Activated naive CD4-positive, alpha-beta T cell treated with anti-CD3 and anti-CD28 coated beads for 36 hours (primary cell): ENCODE measurements at regions not wholly inside any gene's neighbourhood (a gene's known extent, or its start where the extent isn't known, plus 50 kb on each side); places are given as distances from the start of the nearest gene placed in this dataset.
"Not testable (repeated sequence)": the region's sequence is repeated elsewhere in the genome, so short reads cannot be mapped to it uniquely, and the experiment has no call there.

Experiments
- CTCF ChIA-PET: fragments of 350-600 bp; sonication (Branson Sonifier 250); formaldehyde crosslinking; loops from one replicate; lab custom pipeline; 2021; ENCODE audit warnings: antibody characterized with exemption; lab: Charles Lee
- DNase-seq: peaks from one replicate; pipeline ENCODE4 v3.0.0-alpha.2; 2020
- H3K27ac Mint-ChIP-seq: one replicate; pipeline ENCODE4 v1.8.0; 2021; ENCODE audit warnings: mild to moderate bottlenecking, mixed read lengths
- H3K27me3 Mint-ChIP-seq: one replicate; pipeline ENCODE4 v1.8.0; 2021; ENCODE audit warnings: low read depth, mixed read lengths
- H3K36me3 Mint-ChIP-seq: one replicate; pipeline ENCODE4 v1.8.0; 2021; ENCODE audit warnings: low read depth, mixed read lengths
- H3K4me1 Mint-ChIP-seq: one replicate; pipeline ENCODE4 v1.8.0; 2021; ENCODE audit warnings: low read depth, mixed read lengths
- H3K4me3 Mint-ChIP-seq: one replicate; pipeline ENCODE4 v1.8.0; 2021; ENCODE audit warnings: mild to moderate bottlenecking, moderate library complexity, mixed read lengths
- H3K9me3 Mint-ChIP-seq: one replicate; pipeline ENCODE4 v1.8.0; 2021; ENCODE audit warnings: mixed read lengths
- intact Hi-C: fragments of 100-400 bp; cut with micrococcal nuclease; formaldehyde crosslinking; loops from one replicate; pipeline ENCODE4 v1.15.1; 2023

DNA sequence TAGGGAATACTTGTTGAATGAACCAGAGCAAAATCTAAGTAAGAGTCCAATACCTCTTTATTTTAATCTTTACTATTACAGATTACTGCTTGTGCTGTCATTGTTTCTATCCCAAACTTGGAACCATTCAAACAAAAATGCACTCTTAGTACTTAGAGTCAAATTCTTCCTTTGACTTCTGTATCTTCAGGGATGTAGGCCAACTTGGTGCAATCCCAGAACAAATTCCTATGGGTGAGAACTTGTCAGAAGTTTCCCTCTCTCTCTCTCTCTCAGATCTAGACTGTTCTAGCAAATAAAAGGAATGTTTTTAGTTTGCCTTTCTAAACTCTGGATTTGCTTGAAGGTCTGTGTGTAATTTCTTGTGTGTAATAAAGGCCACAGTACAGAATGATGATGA lies 329.0 kb upstream of the TMTC4 start:
- H3K4me1 Mint-ChIP-seq, result no peaks in the 10 kb centered on the region
- CTCF ChIA-PET, result no interaction called here
- no peak for DNase-seq
- peaks cover 7% of the 10 kb centered on the region for H3K27me3 Mint-ChIP-seq
- no peaks in the 10 kb centered on the region for H3K36me3 Mint-ChIP-seq
- no peak overlapping the region for H3K4me3 Mint-ChIP-seq
- intact Hi-C loops, result no loop called here
- H3K9me3 Mint-ChIP-seq, result no peaks in the 10 kb centered on the region
- H3K27ac Mint-ChIP-seq, result no peak overlapping the region

GRCh38 chr13:100989392-100989791 lies 314.8 kb upstream of the TMTC4 start:
- Mint-ChIP-seq H3K27me3 (peaks cover 23% of the 10 kb centered on the region), H3K4me3 (no peak overlapping the region), H3K4me1 (no peaks in the 10 kb centered on the region), H3K9me3 (peaks cover 7% of the 10 kb centered on the region), H3K36me3 (no peaks in the 10 kb centered on the region), H3K27ac (no peak overlapping the region)
- CTCF ChIA-PET, result no interaction called here
- no peak for DNase-seq
- intact Hi-C loops, result no loop called here

GRCh38 chr13:100988921-100989320 lies 314.3 kb upstream of the TMTC4 start:
- intact Hi-C loops, result no loop called here
- no peak for DNase-seq
- peaks cover 7% of the 10 kb centered on the region for H3K9me3 Mint-ChIP-seq
- H3K4me1 Mint-ChIP-seq, result no peaks in the 10 kb centered on the region
- CTCF ChIA-PET, result no interaction called here
- H3K36me3 Mint-ChIP-seq, result no peaks in the 10 kb centered on the region
- H3K27me3 Mint-ChIP-seq, result peaks cover 25% of the 10 kb centered on the region
- no peak overlapping the region for H3K27ac Mint-ChIP-seq
- H3K4me3 Mint-ChIP-seq, result no peak overlapping the region

DNA sequence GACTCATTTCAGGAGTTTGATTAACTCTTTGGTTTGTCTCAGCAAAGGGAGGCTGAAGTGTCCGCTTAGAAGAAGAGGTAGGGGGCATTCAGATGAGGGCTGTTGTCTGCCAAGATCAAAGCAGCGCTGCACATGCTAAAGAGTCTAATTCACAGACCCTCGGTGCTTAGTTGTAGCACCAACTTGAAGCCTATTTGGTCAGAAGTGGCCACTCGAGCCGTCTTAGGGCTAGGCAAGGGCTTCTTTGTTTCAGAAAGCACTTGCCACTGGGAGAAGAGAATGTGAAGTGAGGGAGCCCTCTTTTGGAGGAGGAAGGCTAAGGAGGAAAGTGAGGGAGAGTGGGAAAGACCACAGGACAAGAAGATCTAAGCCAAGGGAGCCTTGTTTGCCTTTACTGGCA lies 313.4 kb upstream of the TMTC4 start:
- DNase-seq, result no peak
- Mint-ChIP-seq H3K9me3 (peaks cover 7% of the 10 kb centered on the region), H3K27ac (no peak overlapping the region), H3K27me3 (peaks cover 25% of the 10 kb centered on the region), H3K4me3 (no peak overlapping the region), H3K4me1 (no peaks in the 10 kb centered on the region), H3K36me3 (no peaks in the 10 kb centered on the region)
- CTCF ChIA-PET, result no interaction called here
- intact Hi-C loops, result no loop called here

DNA sequence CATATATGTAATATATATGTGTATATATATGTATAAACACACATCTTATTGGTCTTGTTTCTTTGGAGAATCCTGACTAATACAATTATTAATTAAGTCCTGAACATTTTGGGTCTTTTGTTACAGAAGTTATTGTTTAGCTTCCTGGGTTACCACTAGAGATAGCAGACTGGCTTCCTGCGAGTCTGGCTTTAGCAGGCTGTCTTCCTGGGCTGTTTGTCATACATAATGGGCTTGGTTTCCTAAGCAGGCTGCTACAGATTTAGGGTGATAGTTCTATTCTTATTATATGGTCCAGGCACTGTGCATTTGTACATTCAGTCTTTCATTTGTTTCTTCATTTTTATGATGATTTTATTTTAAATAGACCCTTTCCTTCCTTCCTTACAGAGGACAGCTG lies 312.0 kb upstream of the TMTC4 start:
- no peak for DNase-seq
- no peak overlapping the region for H3K4me3 Mint-ChIP-seq
- intact Hi-C loops, result no loop called here
- CTCF ChIA-PET, result no interaction called here
- H3K27me3 Mint-ChIP-seq, result peaks cover 19% of the 10 kb centered on the region
- peaks cover 2% of the 10 kb centered on the region for H3K9me3 Mint-ChIP-seq
- no peak overlapping the region for H3K27ac Mint-ChIP-seq
- H3K4me1 Mint-ChIP-seq, result no peaks in the 10 kb centered on the region
- no peaks in the 10 kb centered on the region for H3K36me3 Mint-ChIP-seq

DNA sequence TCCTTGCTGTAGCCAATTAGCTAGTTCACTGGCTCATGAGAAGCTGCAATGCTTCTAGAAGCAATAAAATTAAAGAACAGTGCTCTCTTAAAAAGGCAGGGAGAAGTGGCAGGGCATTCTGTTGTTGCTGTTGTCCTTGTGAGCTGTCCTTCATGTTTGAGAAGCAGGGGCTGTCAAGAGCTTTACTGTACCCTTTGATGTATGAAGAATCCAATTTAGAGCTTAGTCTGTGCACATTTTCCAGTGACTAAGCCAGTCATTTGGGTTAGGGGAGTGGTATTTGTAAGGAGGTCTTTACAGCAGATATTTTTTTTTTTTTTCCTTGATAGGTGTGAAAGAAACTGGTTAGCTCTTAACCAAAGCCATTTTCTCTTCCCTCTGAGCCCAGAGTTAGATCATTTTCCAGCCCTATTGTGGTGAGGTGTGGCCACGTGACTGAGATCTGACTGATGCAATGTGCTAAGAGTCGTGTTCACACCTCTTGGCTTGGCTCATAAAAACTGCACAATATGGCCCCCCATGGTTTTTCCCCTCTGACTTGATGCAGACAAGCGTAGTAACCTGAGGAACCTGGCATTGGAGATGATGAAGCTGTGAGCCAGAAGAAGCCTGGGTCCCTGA lies 309.6 kb upstream of the TMTC4 start:
- H3K4me1 Mint-ChIP-seq, result no peaks in the 10 kb centered on the region
- intact Hi-C loops, result no loop called here
- no peaks in the 10 kb centered on the region for H3K36me3 Mint-ChIP-seq
- CTCF ChIA-PET, result no interaction called here
- no peaks in the 10 kb centered on the region for H3K9me3 Mint-ChIP-seq
- no peak overlapping the region for H3K4me3 Mint-ChIP-seq
- H3K27ac Mint-ChIP-seq, result no peak overlapping the region
- DNase-seq, result no peak
- H3K27me3 Mint-ChIP-seq, result peaks cover 16% of the 10 kb centered on the region

DNA sequence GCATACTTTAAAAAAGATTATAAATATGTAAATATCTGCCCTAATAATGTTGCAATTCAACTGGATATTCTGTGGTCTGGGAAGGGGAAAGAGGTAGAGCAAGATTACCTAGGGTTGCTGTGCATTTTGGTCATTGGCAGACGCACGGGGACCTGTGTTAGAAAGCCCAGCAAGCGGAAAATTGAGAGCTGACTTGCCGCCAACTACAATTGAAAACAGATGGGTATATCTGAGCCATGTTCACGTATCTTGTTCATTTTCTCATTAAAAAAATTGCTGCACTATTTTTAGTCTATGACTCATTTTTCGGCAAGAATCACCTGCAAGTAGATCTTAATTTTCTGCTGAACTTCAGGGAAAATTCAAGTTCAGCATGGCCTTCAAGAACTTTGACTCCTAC lies 308.5 kb upstream of the TMTC4 start:
- Mint-ChIP-seq H3K4me1 (no peaks in the 10 kb centered on the region), H3K9me3 (no peaks in the 10 kb centered on the region), H3K27me3 (peaks cover 16% of the 10 kb centered on the region), H3K4me3 (no peak overlapping the region), H3K27ac (no peak overlapping the region), H3K36me3 (no peaks in the 10 kb centered on the region)
- intact Hi-C loops, result no loop called here
- DNase-seq, result no peak
- CTCF ChIA-PET, result no interaction called here

DNA sequence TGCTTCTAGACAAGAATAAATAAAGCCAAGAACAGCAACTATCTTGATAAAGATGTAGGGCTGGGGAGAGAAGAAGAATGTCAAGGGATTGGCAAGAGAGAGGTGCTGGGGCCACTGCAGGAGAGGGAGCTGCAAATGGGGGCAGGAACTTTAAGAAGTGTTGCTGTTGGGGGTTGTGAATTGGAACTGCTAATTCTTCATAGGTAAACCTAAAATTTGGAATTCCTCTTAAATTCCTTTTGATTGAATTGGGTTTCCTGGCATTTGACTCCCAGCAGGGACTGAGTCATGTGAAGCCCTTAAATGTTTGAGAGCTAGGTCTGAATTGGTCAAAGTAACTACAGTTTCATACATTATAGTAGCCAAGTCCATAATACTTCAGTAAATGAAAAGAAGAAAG lies 305.6 kb upstream of the TMTC4 start:
- H3K9me3 Mint-ChIP-seq, result no peaks in the 10 kb centered on the region
- no peaks in the 10 kb centered on the region for H3K36me3 Mint-ChIP-seq
- intact Hi-C loops, result no loop called here
- no peaks in the 10 kb centered on the region for H3K4me1 Mint-ChIP-seq
- H3K27me3 Mint-ChIP-seq, result peaks cover 15% of the 10 kb centered on the region
- no peak overlapping the region for H3K4me3 Mint-ChIP-seq
- CTCF ChIA-PET, result no interaction called here
- H3K27ac Mint-ChIP-seq, result no peak overlapping the region
- DNase-seq, result no peak

GRCh38 chr13:100977841-100978240 lies 303.2 kb upstream of the TMTC4 start:
- intact Hi-C loops, result no loop called here
- H3K36me3 Mint-ChIP-seq, result no peaks in the 10 kb centered on the region
- CTCF ChIA-PET, result no interaction called here

DNA sequence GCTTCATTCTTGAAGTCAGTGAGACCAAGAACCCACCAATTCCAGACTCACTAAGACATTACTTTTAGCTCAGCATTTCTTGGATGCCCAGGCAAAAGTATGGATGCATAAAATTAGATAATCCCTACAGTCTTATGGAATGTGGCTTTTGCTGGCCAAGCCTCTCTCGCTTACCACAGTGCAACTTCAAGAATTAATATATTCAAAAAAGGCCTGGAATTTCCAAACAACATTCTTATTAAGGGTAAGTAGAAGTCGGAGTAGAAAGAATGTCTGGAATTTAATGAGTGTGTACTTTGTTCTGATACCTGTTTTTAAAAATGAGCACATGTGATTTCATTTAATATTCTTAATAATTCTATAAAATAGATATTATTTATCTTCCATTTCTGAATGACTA lies 302.4 kb upstream of the TMTC4 start:
- H3K27ac Mint-ChIP-seq, result no peak overlapping the region
- CTCF ChIA-PET, result no interaction called here
- H3K4me3 Mint-ChIP-seq, result no peak overlapping the region
- intact Hi-C loops, result no loop called here
- H3K27me3 Mint-ChIP-seq, result peaks cover 22% of the 10 kb centered on the region
- H3K9me3 Mint-ChIP-seq, result peaks cover 2% of the 10 kb centered on the region
- DNase-seq, result no peak
- H3K36me3 Mint-ChIP-seq, result no peaks in the 10 kb centered on the region
- no peaks in the 10 kb centered on the region for H3K4me1 Mint-ChIP-seq

More at GRCh38 chr13:100977841-100978240, 303.2 kb upstream of the TMTC4 start:
- Mint-ChIP-seq H3K9me3 (no peaks in the 10 kb centered on the region), H3K27ac (no peak overlapping the region), H3K4me3 (no peak overlapping the region), H3K4me1 (no peaks in the 10 kb centered on the region), H3K27me3 (peaks cover 22% of the 10 kb centered on the region)
- DNase-seq, result no peak

GRCh38 chr13:100975666-100976065 lies 301.1 kb upstream of the TMTC4 start:
- H3K4me3 Mint-ChIP-seq, H3K9me3 Mint-ChIP-seq, intact Hi-C loops, DNase-seq, CTCF ChIA-PET, H3K27ac Mint-ChIP-seq, H3K4me1 Mint-ChIP-seq, H3K36me3 Mint-ChIP-seq: not testable (repeated sequence)
- peaks cover 20% of the 10 kb centered on the region for H3K27me3 Mint-ChIP-seq

DNA sequence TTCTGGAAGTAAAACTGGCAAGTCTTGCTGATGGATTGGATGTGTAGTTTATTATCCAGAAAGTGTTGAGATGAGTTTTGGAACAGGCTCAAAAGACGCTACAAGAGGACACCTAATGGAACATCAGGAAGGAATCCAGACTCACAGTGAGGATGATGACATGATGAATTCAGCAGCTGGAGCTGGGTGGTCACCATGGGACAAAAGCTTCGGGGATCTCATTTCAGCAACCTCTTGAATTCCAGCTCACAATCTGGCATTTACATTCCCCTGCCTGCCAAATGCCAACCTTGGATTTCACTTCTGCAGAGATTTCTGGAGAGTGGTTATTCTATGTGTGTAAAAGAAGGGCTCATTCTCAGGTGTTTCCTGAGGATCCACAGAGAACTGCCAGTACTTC lies 288.0 kb upstream of the TMTC4 start:
- CTCF ChIA-PET, result no interaction called here
- DNase-seq, result no peak
- H3K4me1 Mint-ChIP-seq, result no peaks in the 10 kb centered on the region
- no peak overlapping the region for H3K27ac Mint-ChIP-seq
- H3K4me3 Mint-ChIP-seq, result no peak overlapping the region
- H3K9me3 Mint-ChIP-seq, result peaks cover 10% of the 10 kb centered on the region
- intact Hi-C loops, result no loop called here
- H3K36me3 Mint-ChIP-seq, result no peaks in the 10 kb centered on the region
- peaks cover 12% of the 10 kb centered on the region for H3K27me3 Mint-ChIP-seq

DNA sequence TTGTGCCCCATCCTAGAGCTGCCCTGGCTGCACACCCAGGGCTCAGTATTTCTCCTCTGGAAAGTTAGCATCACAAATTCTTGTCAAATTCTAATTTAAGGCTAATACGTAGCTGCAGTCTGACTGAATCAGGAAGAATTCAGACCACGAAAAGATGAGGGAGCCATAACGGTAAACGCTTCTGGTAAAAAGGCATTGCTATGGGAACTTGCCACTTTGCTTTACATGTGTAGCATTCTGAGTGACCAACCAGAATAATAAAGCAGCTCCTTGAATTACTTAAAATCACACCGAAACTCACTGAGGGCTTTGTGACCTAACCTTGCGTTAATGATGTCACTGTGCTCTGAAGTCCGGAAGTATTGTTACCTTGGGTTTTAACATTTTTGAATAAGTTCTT lies 286.6 kb upstream of the TMTC4 start:
- CTCF ChIA-PET, result no interaction called here
- Mint-ChIP-seq H3K27me3 (peaks cover 10% of the 10 kb centered on the region), H3K36me3 (no peaks in the 10 kb centered on the region), H3K4me3 (no peak overlapping the region), H3K9me3 (peaks cover 7% of the 10 kb centered on the region), H3K27ac (no peak overlapping the region), H3K4me1 (no peaks in the 10 kb centered on the region)
- DNase-seq, result no peak
- intact Hi-C loops, result no loop called here
